HCT116 (cell line): ENCODE measurements at regions not wholly inside any gene's neighbourhood (a gene's known extent, or its start where the extent isn't known, plus 50 kb on each side); places are given as distances from the start of the nearest gene placed in this dataset.

Source experiments
- ATAC-seq: fragments of 200-7000 bp; cut with Tn5 transposase; 2 replicates; pipeline ENCODE4 v1.9.1; 2020; ENCODE audit warnings: mild to moderate bottlenecking, moderate library complexity
- BruUV-seq: library from RNA; stranded (reverse); fragments of 400-500 nt; replicated peaks from 2 replicates; lab custom pipeline; 2021; lab: Mats Ljungman, UMichigan
- CTCF ChIA-PET: fragments of 300-600 bp; sonication (Branson Sonifier 250); formaldehyde crosslinking; loops from one replicate; lab custom pipeline; 2021; ENCODE audit warnings: antibody characterized with exemption; lab: Charles Lee
- POLR2A ChIA-PET: fragments of 300-600, 350-600 bp; sonication (Branson Sonifier 250); formaldehyde crosslinking; loops from one replicate; lab custom pipeline; 2021; ENCODE audit warnings: antibody characterized with exemption; lab: Charles Lee
- RAD21 ChIA-PET, 2 experiments: fragments of 300-600 bp; sonication (Branson Sonifier 250); formaldehyde crosslinking; loops; one replicate each; lab custom pipeline; 2023; ENCODE audit warnings: low total read pairs in 2 of 2; ENCODE audit not compliant: uncharacterized antibody in 2 of 2, unreplicated experiment in 2 of 2, low non-redundant PET in 1 of 2; lab: Charles Lee
- DNase-seq: peaks from one replicate; pipeline ENCODE4 v3.0.0-alpha.2; 2010; ENCODE audit warnings: low read depth, low spot score
- H2AFZ ChIP-seq: fragments of 200-600 bp; shearing (Covaris generic), sonication (generic); 2 replicates; pipeline ENCODE4 v1.6.1; 2017; ENCODE audit warnings: low read depth, mixed run types, mixed read lengths, antibody characterized with exemption, low read length; ENCODE audit not compliant: poor library complexity, severe bottlenecking
- H3K27ac ChIP-seq: 2 replicates; pipeline ENCODE4 v1.5.1; 2012; ENCODE audit warnings: low read depth, low read length
- H3K27me3 ChIP-seq: fragments of 200-600 bp; sonication (generic); 2 replicates; pipeline ENCODE4 v1.6.1; 2016; ENCODE audit warnings: mixed run types, low read length, mixed read lengths; ENCODE audit not compliant: insufficient read depth
- H3K36me3 ChIP-seq, 2 experiments: fragments of 200-500 bp in 1 of 2; fragments of 200-600 bp in 1 of 2; sonication (Bioruptor generic) in 1 of 2; sonication (generic) in 1 of 2; 2 replicates each; pipeline versions ENCODE4 v1.5.1 to v1.6.1; 2014 to 2016; ENCODE audit warnings: low read length in 2 of 2, inconsistent platforms in 1 of 2, mixed read lengths in 1 of 2, mixed run types in 1 of 2; ENCODE audit not compliant: insufficient read depth in 2 of 2, control insufficient read depth in 1 of 2
- H3K4me1 ChIP-seq, 2 experiments: fragments of 200-600 bp in 1 of 2; sonication (generic) in 1 of 2; 2 replicates each; pipeline versions ENCODE4 v1.5.1 to v1.6.1; 2012 to 2017; ENCODE audit warnings: low read length in 2 of 2, inconsistent platforms in 1 of 2, mild to moderate bottlenecking in 1 of 2, mixed read lengths in 1 of 2, mixed run types in 1 of 2, moderate library complexity in 1 of 2; ENCODE audit not compliant: insufficient read depth in 2 of 2, control insufficient read depth in 1 of 2
- H3K4me2 ChIP-seq: fragments of 200-600 bp; sonication (generic); 2 replicates; pipeline ENCODE4 v1.6.1; 2017; ENCODE audit warnings: mixed run types, low read length, mixed read lengths
- H3K4me3 ChIP-seq, 2 experiments: fragments of 200-600 bp in 1 of 2; sonication (generic) in 1 of 2; replicated peaks in 1 of 2; 2 replicates each; pipeline ENCODE4 v1.5.1; 2011 to 2016; ENCODE audit warnings: low read length in 2 of 2, control low read depth in 1 of 2, low read depth in 1 of 2, mild to moderate bottlenecking in 1 of 2, mixed read lengths in 1 of 2, mixed run types in 1 of 2
- H3K79me2 ChIP-seq: fragments of 200-600 bp; sonication (generic); 2 replicates; pipeline ENCODE4 v1.6.1; 2017; ENCODE audit warnings: mild to moderate bottlenecking, mixed run types, low read length, moderate library complexity, mixed read lengths; ENCODE audit not compliant: insufficient read depth
- H3K9ac ChIP-seq: fragments of 200-600 bp; sonication (generic); 2 replicates; pipeline ENCODE4 v1.6.1; 2016; ENCODE audit warnings: low read length, mixed read lengths
- H3K9me2 ChIP-seq: fragments of 200-600 bp; sonication (generic), shearing (Covaris generic); 2 replicates; pipeline ENCODE4 v1.6.1; 2017; ENCODE audit warnings: mixed run types, mild to moderate bottlenecking, moderate library complexity; ENCODE audit not compliant: insufficient read depth
- H3K9me3 ChIP-seq, 2 experiments: fragments of 200-500 bp in 1 of 2; fragments of 200-600 bp in 1 of 2; sonication (Bioruptor generic) in 1 of 2; sonication (generic) in 1 of 2; 2 replicates each; pipeline ENCODE4 v1.6.1; 2014 to 2017; ENCODE audit warnings: low read length in 2 of 2, mixed read lengths in 2 of 2, inconsistent platforms in 1 of 2, low read depth in 1 of 2, mild to moderate bottlenecking in 1 of 2, mixed run types in 1 of 2, moderate library complexity in 1 of 2; ENCODE audit not compliant: control insufficient read depth in 1 of 2, insufficient read depth in 1 of 2
- H4K20me1 ChIP-seq: fragments of 200-600 bp; sonication (generic), shearing (Covaris generic); 2 replicates; pipeline ENCODE4 v1.6.1; 2017; ENCODE audit warnings: mixed run types, mild to moderate bottlenecking, moderate library complexity; ENCODE audit not compliant: insufficient read depth
- JUND ChIP-seq: IDR thresholded peaks from 2 replicates; pipeline ENCODE4 v1.6.1; 2012
- POLR2A ChIP-seq: IDR thresholded peaks from 2 replicates; pipeline ENCODE4 v1.7.0; 2011; ENCODE audit warnings: borderline replicate concordance; ENCODE audit not compliant: insufficient read depth, insufficient read length; ENCODE audit errors: extremely low read depth
- RAD21 ChIP-seq: IDR thresholded peaks from 2 replicates; pipeline ENCODE4 v1.6.1; 2012; ENCODE audit warnings: low read depth, mild to moderate bottlenecking
- SIN3A ChIP-seq: IDR thresholded peaks from 2 replicates; pipeline ENCODE4 v1.6.1; 2012; ENCODE audit warnings: low read depth
- YY1 ChIP-seq: IDR thresholded peaks from 2 replicates; pipeline ENCODE4 v1.6.1; 2011; ENCODE audit warnings: low read length, low read depth, moderate library complexity, mild to moderate bottlenecking; ENCODE audit not compliant: insufficient replicate concordance; ENCODE audit errors: extremely low read depth
- intact Hi-C: fragments of 100-400 bp; cut with micrococcal nuclease; formaldehyde crosslinking; loops from 2 replicates; pipeline ENCODE4 v1.10.0; 2022
- TF ChIP-seq, protein P1 (sequence below): IDR thresholded peaks from 2 replicates; pipeline ENCODE4 v1.6.1; 2011; ENCODE audit warnings: mild to moderate bottlenecking, low read length, moderate library complexity; ENCODE audit not compliant: insufficient replicate concordance; ENCODE audit errors: extremely low read depth
- TF ChIP-seq, protein P2 (sequence below), 3 experiments: fragments of 200-600 bp in 1 of 3; sonication (generic) in 1 of 3; IDR thresholded peaks in 2 of 3; conservative IDR thresholded peaks in 1 of 3; 2 replicates each; pipeline ENCODE4 v1.5.1; 2012 to 2017; ENCODE audit warnings: low read depth in 2 of 3, low read length in 2 of 3, antibody characterized with exemption in 1 of 3, borderline replicate concordance in 1 of 3, control low read depth in 1 of 3, mild to moderate bottlenecking in 1 of 3, mixed read lengths in 1 of 3, mixed run types in 1 of 3, moderate library complexity in 1 of 3; ENCODE audit not compliant: insufficient read depth in 1 of 3
- TF ChIP-seq, protein P3 (sequence below): IDR thresholded peaks from 2 replicates; pipeline ENCODE4 v1.6.1; 2012; ENCODE audit warnings: low read depth

DNA sequence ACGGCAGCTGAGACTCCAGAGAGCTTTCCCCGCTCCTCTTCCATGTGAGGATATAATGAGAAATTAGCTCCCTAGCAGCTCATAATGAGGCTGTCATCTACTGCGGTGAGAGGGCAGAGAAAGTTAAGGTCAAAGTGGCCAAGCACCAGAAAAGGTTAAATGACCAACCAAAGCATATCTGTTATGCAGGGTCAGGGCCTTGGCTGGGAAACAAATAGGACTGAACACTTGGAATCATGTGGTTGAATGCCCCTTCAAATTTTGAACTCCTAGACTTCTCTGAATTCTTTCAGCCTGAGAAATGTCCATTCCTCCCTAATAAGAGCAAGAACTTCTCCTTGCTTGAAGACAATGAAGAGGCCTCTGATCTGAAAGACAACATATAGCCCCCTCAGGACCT, 115.9 kb downstream of the TM2D1 start (continued):
- TF ChIP-seq YY1, result no peak
- no peak for TF ChIP-seq POLR2A

DNA sequence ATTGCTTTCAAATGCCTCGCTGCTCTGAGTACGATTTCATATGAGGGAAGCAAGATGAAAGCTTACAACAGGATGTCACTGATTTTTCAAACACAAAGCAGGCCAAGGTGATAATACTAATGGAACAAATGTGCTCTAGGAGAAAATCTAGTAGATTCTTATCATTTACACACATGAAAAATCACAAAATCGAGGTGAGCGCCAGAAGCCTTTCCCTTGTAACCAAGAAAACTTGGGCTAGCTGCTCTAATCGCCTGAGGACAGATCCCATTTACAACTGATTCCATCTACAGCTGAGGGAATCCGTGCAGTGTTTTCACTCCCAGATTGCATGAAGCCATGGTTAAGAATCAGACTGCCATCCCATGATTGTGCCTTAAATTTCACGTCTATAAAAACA, 117.5 kb downstream of the TM2D1 start:
- ATAC-seq, result no peak

More for the DNA sequence above, 117.5 kb downstream of the TM2D1 start:
- CTCF ChIA-PET, result no interaction called here
- Histone ChIP-seq H3K36me3 (no peaks in the 10 kb centered on the region), H3K4me1 (peaks cover 0 to 10% of the 10 kb centered on the region in 2 experiments; a peak in 1 of 4 replicates), H3K4me2 (no peak overlapping the region), H3K27me3 (no peaks in the 10 kb centered on the region), H3K27ac (no peak overlapping the region), H3K79me2 (no peaks in the 10 kb centered on the region)
- RAD21 ChIA-PET, result no interaction called here
- POLR2A ChIA-PET, result no interaction called here
- TF ChIP-seq, protein P1, sequence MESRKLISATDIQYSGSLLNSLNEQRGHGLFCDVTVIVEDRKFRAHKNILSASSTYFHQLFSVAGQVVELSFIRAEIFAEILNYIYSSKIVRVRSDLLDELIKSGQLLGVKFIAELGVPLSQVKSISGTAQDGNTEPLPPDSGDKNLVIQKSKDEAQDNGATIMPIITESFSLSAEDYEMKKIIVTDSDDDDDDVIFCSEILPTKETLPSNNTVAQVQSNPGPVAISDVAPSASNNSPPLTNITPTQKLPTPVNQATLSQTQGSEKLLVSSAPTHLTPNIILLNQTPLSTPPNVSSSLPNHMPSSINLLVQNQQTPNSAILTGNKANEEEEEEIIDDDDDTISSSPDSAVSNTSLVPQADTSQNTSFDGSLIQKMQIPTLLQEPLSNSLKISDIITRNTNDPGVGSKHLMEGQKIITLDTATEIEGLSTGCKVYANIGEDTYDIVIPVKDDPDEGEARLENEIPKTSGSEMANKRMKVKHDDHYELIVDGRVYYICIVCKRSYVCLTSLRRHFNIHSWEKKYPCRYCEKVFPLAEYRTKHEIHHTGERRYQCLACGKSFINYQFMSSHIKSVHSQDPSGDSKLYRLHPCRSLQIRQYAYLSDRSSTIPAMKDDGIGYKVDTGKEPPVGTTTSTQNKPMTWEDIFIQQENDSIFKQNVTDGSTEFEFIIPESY, result no peak
- TF ChIP-seq SIN3A (no peak), YY1 (no peak), RAD21 (no peak), JUND (no peak)
- TF ChIP-seq, protein P2, sequence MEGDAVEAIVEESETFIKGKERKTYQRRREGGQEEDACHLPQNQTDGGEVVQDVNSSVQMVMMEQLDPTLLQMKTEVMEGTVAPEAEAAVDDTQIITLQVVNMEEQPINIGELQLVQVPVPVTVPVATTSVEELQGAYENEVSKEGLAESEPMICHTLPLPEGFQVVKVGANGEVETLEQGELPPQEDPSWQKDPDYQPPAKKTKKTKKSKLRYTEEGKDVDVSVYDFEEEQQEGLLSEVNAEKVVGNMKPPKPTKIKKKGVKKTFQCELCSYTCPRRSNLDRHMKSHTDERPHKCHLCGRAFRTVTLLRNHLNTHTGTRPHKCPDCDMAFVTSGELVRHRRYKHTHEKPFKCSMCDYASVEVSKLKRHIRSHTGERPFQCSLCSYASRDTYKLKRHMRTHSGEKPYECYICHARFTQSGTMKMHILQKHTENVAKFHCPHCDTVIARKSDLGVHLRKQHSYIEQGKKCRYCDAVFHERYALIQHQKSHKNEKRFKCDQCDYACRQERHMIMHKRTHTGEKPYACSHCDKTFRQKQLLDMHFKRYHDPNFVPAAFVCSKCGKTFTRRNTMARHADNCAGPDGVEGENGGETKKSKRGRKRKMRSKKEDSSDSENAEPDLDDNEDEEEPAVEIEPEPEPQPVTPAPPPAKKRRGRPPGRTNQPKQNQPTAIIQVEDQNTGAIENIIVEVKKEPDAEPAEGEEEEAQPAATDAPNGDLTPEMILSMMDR (IDR thresholded peaks at IDR 0.05 in 2 of 3, conservative IDR thresholded peaks at IDR 0.05 in 1 of 3; ENCODE audit: borderline replicate concordance in 1 of 3, insufficient read depth in 1 of 3, low read depth in 2 of 3, low read length in 2 of 3), result no peak
- TF ChIP-seq, protein P3, sequence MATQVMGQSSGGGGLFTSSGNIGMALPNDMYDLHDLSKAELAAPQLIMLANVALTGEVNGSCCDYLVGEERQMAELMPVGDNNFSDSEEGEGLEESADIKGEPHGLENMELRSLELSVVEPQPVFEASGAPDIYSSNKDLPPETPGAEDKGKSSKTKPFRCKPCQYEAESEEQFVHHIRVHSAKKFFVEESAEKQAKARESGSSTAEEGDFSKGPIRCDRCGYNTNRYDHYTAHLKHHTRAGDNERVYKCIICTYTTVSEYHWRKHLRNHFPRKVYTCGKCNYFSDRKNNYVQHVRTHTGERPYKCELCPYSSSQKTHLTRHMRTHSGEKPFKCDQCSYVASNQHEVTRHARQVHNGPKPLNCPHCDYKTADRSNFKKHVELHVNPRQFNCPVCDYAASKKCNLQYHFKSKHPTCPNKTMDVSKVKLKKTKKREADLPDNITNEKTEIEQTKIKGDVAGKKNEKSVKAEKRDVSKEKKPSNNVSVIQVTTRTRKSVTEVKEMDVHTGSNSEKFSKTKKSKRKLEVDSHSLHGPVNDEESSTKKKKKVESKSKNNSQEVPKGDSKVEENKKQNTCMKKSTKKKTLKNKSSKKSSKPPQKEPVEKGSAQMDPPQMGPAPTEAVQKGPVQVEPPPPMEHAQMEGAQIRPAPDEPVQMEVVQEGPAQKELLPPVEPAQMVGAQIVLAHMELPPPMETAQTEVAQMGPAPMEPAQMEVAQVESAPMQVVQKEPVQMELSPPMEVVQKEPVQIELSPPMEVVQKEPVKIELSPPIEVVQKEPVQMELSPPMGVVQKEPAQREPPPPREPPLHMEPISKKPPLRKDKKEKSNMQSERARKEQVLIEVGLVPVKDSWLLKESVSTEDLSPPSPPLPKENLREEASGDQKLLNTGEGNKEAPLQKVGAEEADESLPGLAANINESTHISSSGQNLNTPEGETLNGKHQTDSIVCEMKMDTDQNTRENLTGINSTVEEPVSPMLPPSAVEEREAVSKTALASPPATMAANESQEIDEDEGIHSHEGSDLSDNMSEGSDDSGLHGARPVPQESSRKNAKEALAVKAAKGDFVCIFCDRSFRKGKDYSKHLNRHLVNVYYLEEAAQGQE, result no peak
- TF ChIP-seq, all 23 proteins: peak for 0
- BruUV-seq, result no TSS peak
- Histone ChIP-seq H3K9me2 (no peaks in the 10 kb centered on the region), H3K9me3 (no peaks in the 10 kb centered on the region), H3K9ac (no peak overlapping the region), H2AFZ (no peak overlapping the region), H4K20me1 (no peaks in the 10 kb centered on the region), H3K4me3 (no peak overlapping the region)
- intact Hi-C loops, result no loop called here
- DNase-seq, result no peak
